GM21619 (cell line): ENCODE measurements at regions not wholly inside any gene's neighbourhood (a gene's known extent, or its start where the extent isn't known, plus 50 kb on each side); places are given as distances from the start of the nearest gene placed in this dataset.
A peak's percentile ranks its signal among the peaks of the same experiment; 100 is the strongest.

Source experiments
- ATAC-seq: cut with Tn5 transposase; IDR thresholded peaks from one replicate; pipeline ENCODE4 v1.9.1; 2021; ENCODE audit not compliant: unreplicated experiment

- ATAC-seq: no peak
These were observed 141.3 kb downstream of the TLE3 start for GRCh38 chr15:69956417-69956816.

GRCh38 chr15:69957175-69957574, 140.5 kb downstream of the TLE3 start:
- ATAC-seq: no peak

- no peak for ATAC-seq
These were observed 139.1 kb downstream of the TLE3 start for GRCh38 chr15:69958496-69959084.

- ATAC-seq: no peak
These were observed 135.2 kb downstream of the TLE3 start for GRCh38 chr15:69962561-69962960.

- ATAC-seq: no peak
These were observed 134.3 kb downstream of the TLE3 start for GRCh38 chr15:69963385-69963784.

- no peak for ATAC-seq
These were observed 125.9 kb downstream of the TLE3 start for GRCh38 chr15:69971771-69972170.

GRCh38 chr15:69972436-69972835, 125.3 kb downstream of the TLE3 start:
- no peak for ATAC-seq

- no peak for ATAC-seq
These were observed 124.5 kb downstream of the TLE3 start for GRCh38 chr15:69973102-69973714.

- ATAC-seq: no peak
These were observed 123.8 kb downstream of the TLE3 start for GRCh38 chr15:69973880-69974279.

GRCh38 chr15:69974321-69974720, 123.4 kb downstream of the TLE3 start:
- no peak for ATAC-seq

- no peak for ATAC-seq
These were observed 121.2 kb downstream of the TLE3 start for GRCh38 chr15:69976366-69976994.

GRCh38 chr15:69978603-69979002, 119.1 kb downstream of the TLE3 start:
- ATAC-seq: no peak

GRCh38 chr15:69979262-69979661, 118.5 kb downstream of the TLE3 start:
- peak; percentile 51 for ATAC-seq

- peak; percentile 80 for ATAC-seq
These were observed 117.9 kb downstream of the TLE3 start for GRCh38 chr15:69979783-69980182.

GRCh38 chr15:69980341-69981059, 117.2 kb downstream of the TLE3 start:
- no peak for ATAC-seq

- ATAC-seq: no peak
These were observed 115.7 kb downstream of the TLE3 start for GRCh38 chr15:69982037-69982436.

- ATAC-seq: no peak
These were observed 113.9 kb downstream of the TLE3 start for GRCh38 chr15:69983696-69984265.

- ATAC-seq: no peak
These were observed 109.9 kb downstream of the TLE3 start for GRCh38 chr15:69987492-69988489.

GRCh38 chr15:69988541-69989225, 109.0 kb downstream of the TLE3 start:
- no peak for ATAC-seq
